Endodermal cell (in vitro differentiated cells): ENCODE measurements at regions not wholly inside any gene's neighbourhood (a gene's known extent, or its start where the extent isn't known, plus 50 kb on each side); places are given as distances from the start of the nearest gene placed in this dataset.

Experiments
- DNase-seq: peaks from one replicate; pipeline ENCODE4 v3.0.0-alpha.2; 2017
- H3K27ac ChIP-seq: 2 replicates; pipeline ENCODE4 v1.5.1; 2013; ENCODE audit warnings: mild to moderate bottlenecking, low read depth, low read length, moderate library complexity
- H3K27me3 ChIP-seq: 2 replicates; pipeline ENCODE4 v1.6.1; 2013; ENCODE audit warnings: mild to moderate bottlenecking, low read length, moderate library complexity; ENCODE audit not compliant: insufficient read depth, control insufficient read depth, poor library complexity, severe bottlenecking
- H3K36me3 ChIP-seq: 2 replicates; pipeline ENCODE4 v1.7.0; 2013; ENCODE audit warnings: mild to moderate bottlenecking, low read length, moderate library complexity; ENCODE audit not compliant: control insufficient read depth, insufficient read depth
- H3K4me1 ChIP-seq: one replicate; pipeline ENCODE4 v1.7.0; 2013; ENCODE audit warnings: low read length; ENCODE audit not compliant: control insufficient read depth, insufficient read depth
- H3K4me3 ChIP-seq: 2 replicates; pipeline ENCODE4 v1.5.1; 2013; ENCODE audit warnings: mild to moderate bottlenecking, low read length, moderate library complexity
- H3K9ac ChIP-seq: 2 replicates; pipeline ENCODE4 v1.6.1; 2013; ENCODE audit warnings: mild to moderate bottlenecking, low read length, moderate library complexity; ENCODE audit not compliant: poor library complexity, severe bottlenecking; ENCODE audit errors: extremely low read depth
- H3K9me3 ChIP-seq: 2 replicates; pipeline ENCODE4 v1.6.1; 2013; ENCODE audit warnings: mild to moderate bottlenecking, low read length, moderate library complexity; ENCODE audit not compliant: control insufficient read depth
- H3K27ac Mint-ChIP-seq: 2 replicates; pipeline ENCODE4 v1.8.0; 2020; ENCODE audit warnings: mixed read lengths
- H3K27me3 Mint-ChIP-seq: 2 replicates; pipeline ENCODE4 v1.8.0; 2021; ENCODE audit warnings: mild to moderate bottlenecking, mixed read lengths; ENCODE audit not compliant: insufficient read depth
- H3K36me3 Mint-ChIP-seq: 2 replicates; pipeline ENCODE4 v1.8.0; 2020; ENCODE audit warnings: low read depth, mixed read lengths
- H3K4me1 Mint-ChIP-seq: 2 replicates; pipeline ENCODE4 v1.8.0; 2020; ENCODE audit warnings: mixed read lengths
- H3K4me3 Mint-ChIP-seq: 2 replicates; pipeline ENCODE4 v1.8.0; 2020; ENCODE audit warnings: mild to moderate bottlenecking, moderate library complexity, mixed read lengths
- H3K9me3 Mint-ChIP-seq: 2 replicates; pipeline ENCODE4 v1.8.0; 2020; ENCODE audit warnings: mild to moderate bottlenecking, mixed read lengths
- CTCF ChIP-seq: fragments of 200-600 bp; sonication (generic); conservative IDR thresholded peaks from 2 replicates; pipeline ENCODE4 v1.5.0; 2021; ENCODE audit warnings: antibody characterized with exemption, mild to moderate bottlenecking
- WGBS, 2 experiments: methylation state at CpG; one replicate each; pipeline versions ENCODE4 v1.1.5 to v1.1.7; 2013; ENCODE audit warnings: missing lambda C conversion rate in 2 of 2, mixed read lengths in 1 of 2; ENCODE audit not compliant: insufficient coverage in 1 of 2, insufficient read length in 1 of 2; 5-methylcytosine and 5-hydroxymethylcytosine counted together

- Histone ChIP-seq H3K27me3 (no peaks in the 10 kb centered on the region), H3K4me1 (peaks cover under 1% of the 10 kb centered on the region), H3K9me3 (no peaks in the 10 kb centered on the region), H3K4me3 (no peak overlapping the region), H3K36me3 (no peaks in the 10 kb centered on the region), H3K27ac (no peak overlapping the region), H3K9ac (no peak overlapping the region)
- Mint-ChIP-seq H3K36me3 (no peaks in the 10 kb centered on the region), H3K4me3 (no peak overlapping the region), H3K9me3 (no peaks in the 10 kb centered on the region), H3K4me1 (no peaks in the 10 kb centered on the region), H3K27ac (no peak overlapping the region), H3K27me3 (no peaks in the 10 kb centered on the region)
- WGBS, 2 experiments, result 89% methylated on average over 1 of the region's 1 CpG; no CpG with 5 or more reads in 1 of the 2 experiments
- no peak for TF ChIP-seq CTCF
- DNase-seq, result no peak
Observed at GRCh38 chr2:181772777-181773176, 92.5 kb upstream of the NEUROD1 start.

- Mint-ChIP-seq H3K4me3 (no peak overlapping the region), H3K36me3 (no peaks in the 10 kb centered on the region), H3K27ac (no peak overlapping the region), H3K27me3 (no peaks in the 10 kb centered on the region), H3K9me3 (no peaks in the 10 kb centered on the region), H3K4me1 (peaks cover 5% of the 10 kb centered on the region)
- H3K27ac ChIP-seq, result no peak overlapping the region
- H3K9me3 ChIP-seq, result no peaks in the 10 kb centered on the region
- H3K4me1 ChIP-seq, result peaks cover 3% of the 10 kb centered on the region
- WGBS, 2 experiments, result 94 to 97% methylated on average over 3 to 4 of the region's 4 CpGs
- no peak overlapping the region for H3K9ac ChIP-seq
- no peak for TF ChIP-seq CTCF
- DNase-seq, result no peak
- H3K27me3 ChIP-seq, result no peaks in the 10 kb centered on the region
- H3K36me3 ChIP-seq, result no peaks in the 10 kb centered on the region
- no peak overlapping the region for H3K4me3 ChIP-seq
Observed at GRCh38 chr2:181774685-181775084, 94.4 kb upstream of the NEUROD1 start.

- DNase-seq, result no peak
- H3K27me3 Mint-ChIP-seq, result no peaks in the 10 kb centered on the region
- no peak overlapping the region for H3K4me3 ChIP-seq
- WGBS, 2 experiments, result 80 to 100% methylated on average over 1 to 3 of the region's 3 CpGs
- no peak overlapping the region for H3K27ac Mint-ChIP-seq
- H3K36me3 ChIP-seq, result no peaks in the 10 kb centered on the region
- peaks cover 9% of the 10 kb centered on the region for H3K4me1 ChIP-seq
- no peaks in the 10 kb centered on the region for H3K9me3 Mint-ChIP-seq
- H3K9ac ChIP-seq, result no peak overlapping the region
- no peaks in the 10 kb centered on the region for H3K36me3 Mint-ChIP-seq
- H3K27me3 ChIP-seq, result no peaks in the 10 kb centered on the region
- H3K9me3 ChIP-seq, result no peaks in the 10 kb centered on the region
- TF ChIP-seq CTCF, result no peak
- no peak overlapping the region for H3K27ac ChIP-seq
- peaks cover 15% of the 10 kb centered on the region for H3K4me1 Mint-ChIP-seq
- H3K4me3 Mint-ChIP-seq, result no peak overlapping the region
Observed at GRCh38 chr2:181776336-181776735, 96.0 kb upstream of the NEUROD1 start.
